ENCODE measurements at regions not wholly inside any gene's neighbourhood (a gene's known extent, or its start where the extent isn't known, plus 50 kb on each side); places are given as distances from the start of the nearest gene placed in this dataset.

- TF ChIP-seq POLR2A (IDR thresholded peaks at IDR 0.05), result no peak
- TF ChIP-seq, protein P1, sequence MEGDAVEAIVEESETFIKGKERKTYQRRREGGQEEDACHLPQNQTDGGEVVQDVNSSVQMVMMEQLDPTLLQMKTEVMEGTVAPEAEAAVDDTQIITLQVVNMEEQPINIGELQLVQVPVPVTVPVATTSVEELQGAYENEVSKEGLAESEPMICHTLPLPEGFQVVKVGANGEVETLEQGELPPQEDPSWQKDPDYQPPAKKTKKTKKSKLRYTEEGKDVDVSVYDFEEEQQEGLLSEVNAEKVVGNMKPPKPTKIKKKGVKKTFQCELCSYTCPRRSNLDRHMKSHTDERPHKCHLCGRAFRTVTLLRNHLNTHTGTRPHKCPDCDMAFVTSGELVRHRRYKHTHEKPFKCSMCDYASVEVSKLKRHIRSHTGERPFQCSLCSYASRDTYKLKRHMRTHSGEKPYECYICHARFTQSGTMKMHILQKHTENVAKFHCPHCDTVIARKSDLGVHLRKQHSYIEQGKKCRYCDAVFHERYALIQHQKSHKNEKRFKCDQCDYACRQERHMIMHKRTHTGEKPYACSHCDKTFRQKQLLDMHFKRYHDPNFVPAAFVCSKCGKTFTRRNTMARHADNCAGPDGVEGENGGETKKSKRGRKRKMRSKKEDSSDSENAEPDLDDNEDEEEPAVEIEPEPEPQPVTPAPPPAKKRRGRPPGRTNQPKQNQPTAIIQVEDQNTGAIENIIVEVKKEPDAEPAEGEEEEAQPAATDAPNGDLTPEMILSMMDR (IDR thresholded peaks at IDR 0.05), result no peak
- no peak for TF ChIP-seq EP300 (IDR thresholded peaks at IDR 0.05)
Measured at GRCh38 chr9:21711504-21711903, 90.9 kb upstream of the MTAP start.

Measured in ovary (tissue), 3 donors.